ENCODE measurements at regions not wholly inside any gene's neighbourhood (a gene's known extent, or its start where the extent isn't known, plus 50 kb on each side); places are given as distances from the start of the nearest gene placed in this dataset.
"Not testable (repeated sequence)": the region's sequence is repeated elsewhere in the genome, so short reads cannot be mapped to it uniquely, and the experiment has no call there.

GRCh38 chr11:71321433-71322191, 69.2 kb upstream of the SHANK2 start:
- Histone ChIP-seq H3K27me3 (ENCODE audit: control insufficient read depth, insufficient read depth, low read length) (peaks cover 26% of the 10 kb centered on the region), H3K36me3 (ENCODE audit: insufficient read depth, low read length) (no peaks in the 10 kb centered on the region), H3K4me2 (ENCODE audit: low read length) (no peak overlapping the region), H3K4me3 (ENCODE audit: low read length) (no peak overlapping the region), H3K4me1 (ENCODE audit: control insufficient read depth, insufficient read depth, low read length) (no peaks in the 10 kb centered on the region), H3K9ac (ENCODE audit: low read depth, low read length) (no peak overlapping the region), H3K9me3 (replicated peaks; ENCODE audit: low read length) (no peaks in the 10 kb centered on the region)

GRCh38 chr11:71316701-71317100, 64.3 kb upstream of the SHANK2 start:
- no peaks in the 10 kb centered on the region for H3K4me1 ChIP-seq (ENCODE audit: control insufficient read depth, insufficient read depth, low read length)
- no peak overlapping the region for H3K4me3 ChIP-seq (ENCODE audit: low read length)
- H3K9me3 ChIP-seq (replicated peaks; ENCODE audit: low read length): no peaks in the 10 kb centered on the region
- H3K4me2 ChIP-seq (ENCODE audit: low read length): no peak overlapping the region
- peaks cover 25% of the 10 kb centered on the region for H3K27me3 ChIP-seq (ENCODE audit: control insufficient read depth, insufficient read depth, low read length)
- no peak overlapping the region for H3K9ac ChIP-seq (ENCODE audit: low read depth, low read length)
- H3K36me3 ChIP-seq (ENCODE audit: insufficient read depth, low read length): no peaks in the 10 kb centered on the region

GRCh38 chr11:71312616-71313015, 60.2 kb upstream of the SHANK2 start:
- not testable (repeated sequence) for H3K4me3 ChIP-seq (ENCODE audit: low read length); H3K4me1 ChIP-seq (ENCODE audit: control insufficient read depth, insufficient read depth, low read length); H3K9ac ChIP-seq (ENCODE audit: low read depth, low read length); H3K4me2 ChIP-seq (ENCODE audit: low read length); H3K36me3 ChIP-seq (ENCODE audit: insufficient read depth, low read length); H3K9me3 ChIP-seq (replicated peaks; ENCODE audit: low read length)
- H3K27me3 ChIP-seq (ENCODE audit: control insufficient read depth, insufficient read depth, low read length): peaks cover 23% of the 10 kb centered on the region

GRCh38 chr11:71311928-71312510, 59.6 kb upstream of the SHANK2 start:
- Histone ChIP-seq H3K27me3 (ENCODE audit: control insufficient read depth, insufficient read depth, low read length) (peaks cover 23% of the 10 kb centered on the region), H3K4me3 (ENCODE audit: low read length) (no peak overlapping the region), H3K4me2 (ENCODE audit: low read length) (no peak overlapping the region), H3K9ac (ENCODE audit: low read depth, low read length) (no peak overlapping the region), H3K36me3 (ENCODE audit: insufficient read depth, low read length) (no peaks in the 10 kb centered on the region), H3K9me3 (replicated peaks; ENCODE audit: low read length) (no peaks in the 10 kb centered on the region), H3K4me1 (ENCODE audit: control insufficient read depth, insufficient read depth, low read length) (no peaks in the 10 kb centered on the region)

- no peaks in the 10 kb centered on the region for H3K4me1 ChIP-seq (ENCODE audit: control insufficient read depth, insufficient read depth, low read length)
- H3K9ac ChIP-seq (ENCODE audit: low read depth, low read length): no peak overlapping the region
- H3K9me3 ChIP-seq (replicated peaks; ENCODE audit: low read length): no peaks in the 10 kb centered on the region
- H3K4me2 ChIP-seq (ENCODE audit: low read length): no peak overlapping the region
- no peak overlapping the region for H3K4me3 ChIP-seq (ENCODE audit: low read length)
- no peaks in the 10 kb centered on the region for H3K36me3 ChIP-seq (ENCODE audit: insufficient read depth, low read length)
- H3K27me3 ChIP-seq (ENCODE audit: control insufficient read depth, insufficient read depth, low read length): peaks cover 23% of the 10 kb centered on the region
Observed at GRCh38 chr11:71311176-71311925, 59.0 kb upstream of the SHANK2 start.

- Histone ChIP-seq H3K4me2 (ENCODE audit: low read length) (no peak overlapping the region), H3K4me3 (ENCODE audit: low read length) (no peak overlapping the region), H3K4me1 (ENCODE audit: control insufficient read depth, insufficient read depth, low read length) (no peaks in the 10 kb centered on the region), H3K9ac (ENCODE audit: low read depth, low read length) (no peak overlapping the region), H3K9me3 (replicated peaks; ENCODE audit: low read length) (no peaks in the 10 kb centered on the region), H3K36me3 (ENCODE audit: insufficient read depth, low read length) (no peaks in the 10 kb centered on the region), H3K27me3 (ENCODE audit: control insufficient read depth, insufficient read depth, low read length) (peaks cover 23% of the 10 kb centered on the region)
Observed at GRCh38 chr11:71310184-71310583, 57.8 kb upstream of the SHANK2 start.

GRCh38 chr11:71309611-71310010, 57.2 kb upstream of the SHANK2 start:
- H3K27me3 ChIP-seq (ENCODE audit: control insufficient read depth, insufficient read depth, low read length): peaks cover 19% of the 10 kb centered on the region
- no peak overlapping the region for H3K4me3 ChIP-seq (ENCODE audit: low read length)
- H3K9ac ChIP-seq (ENCODE audit: low read depth, low read length): no peak overlapping the region
- H3K9me3 ChIP-seq (replicated peaks; ENCODE audit: low read length): no peaks in the 10 kb centered on the region
- no peaks in the 10 kb centered on the region for H3K36me3 ChIP-seq (ENCODE audit: insufficient read depth, low read length)
- H3K4me2 ChIP-seq (ENCODE audit: low read length): no peak overlapping the region
- no peaks in the 10 kb centered on the region for H3K4me1 ChIP-seq (ENCODE audit: control insufficient read depth, insufficient read depth, low read length)

- Histone ChIP-seq H3K36me3 (ENCODE audit: insufficient read depth, low read length) (no peaks in the 10 kb centered on the region), H3K4me3 (ENCODE audit: low read length) (no peak overlapping the region), H3K9me3 (replicated peaks; ENCODE audit: low read length) (no peaks in the 10 kb centered on the region), H3K9ac (ENCODE audit: low read depth, low read length) (no peak overlapping the region), H3K27me3 (ENCODE audit: control insufficient read depth, insufficient read depth, low read length) (peaks cover 18% of the 10 kb centered on the region), H3K4me2 (ENCODE audit: low read length) (no peak overlapping the region), H3K4me1 (ENCODE audit: control insufficient read depth, insufficient read depth, low read length) (no peaks in the 10 kb centered on the region)
Observed at GRCh38 chr11:71309181-71309580, 56.8 kb upstream of the SHANK2 start.

GRCh38 chr11:71307811-71308645, 55.7 kb upstream of the SHANK2 start:
- Histone ChIP-seq H3K4me1 (ENCODE audit: control insufficient read depth, insufficient read depth, low read length) (no peaks in the 10 kb centered on the region), H3K4me2 (ENCODE audit: low read length) (no peak overlapping the region), H3K4me3 (ENCODE audit: low read length) (no peak overlapping the region), H3K9ac (ENCODE audit: low read depth, low read length) (no peak overlapping the region), H3K36me3 (ENCODE audit: insufficient read depth, low read length) (no peaks in the 10 kb centered on the region), H3K9me3 (replicated peaks; ENCODE audit: low read length) (no peaks in the 10 kb centered on the region), H3K27me3 (ENCODE audit: control insufficient read depth, insufficient read depth, low read length) (peaks cover 11% of the 10 kb centered on the region)

GRCh38 chr11:71305451-71306125, 53.2 kb upstream of the SHANK2 start:
- H3K4me3 ChIP-seq (ENCODE audit: low read length): no peak overlapping the region

GRCh38 chr11:71305041-71305440, 52.7 kb upstream of the SHANK2 start:
- H3K9ac ChIP-seq (ENCODE audit: low read depth, low read length): no peak overlapping the region
- H3K4me2 ChIP-seq (ENCODE audit: low read length): no peak overlapping the region
- peaks cover 15% of the 10 kb centered on the region for H3K4me1 ChIP-seq (ENCODE audit: control insufficient read depth, insufficient read depth, low read length)
- H3K36me3 ChIP-seq (ENCODE audit: insufficient read depth, low read length): no peaks in the 10 kb centered on the region
- no peaks in the 10 kb centered on the region for H3K9me3 ChIP-seq (replicated peaks; ENCODE audit: low read length)
- H3K4me3 ChIP-seq (ENCODE audit: low read length): no peak overlapping the region
- H3K27me3 ChIP-seq (ENCODE audit: control insufficient read depth, insufficient read depth, low read length): no peaks in the 10 kb centered on the region

More at GRCh38 chr11:71305451-71306125, 53.2 kb upstream of the SHANK2 start:
- Histone ChIP-seq H3K4me1 (ENCODE audit: control insufficient read depth, insufficient read depth, low read length) (peaks cover 10% of the 10 kb centered on the region), H3K4me2 (ENCODE audit: low read length) (no peak overlapping the region), H3K9me3 (replicated peaks; ENCODE audit: low read length) (no peaks in the 10 kb centered on the region), H3K9ac (ENCODE audit: low read depth, low read length) (no peak overlapping the region), H3K27me3 (ENCODE audit: control insufficient read depth, insufficient read depth, low read length) (no peaks in the 10 kb centered on the region), H3K36me3 (ENCODE audit: insufficient read depth, low read length) (no peaks in the 10 kb centered on the region)
